ENCODE measurements at regions not wholly inside any gene's neighbourhood (a gene's known extent, or its start where the extent isn't known, plus 50 kb on each side); places are given as distances from the start of the nearest gene placed in this dataset.
"Not testable (repeated sequence)": the region's sequence is repeated elsewhere in the genome, so short reads cannot be mapped to it uniquely, and the experiment has no call there.

DNA sequence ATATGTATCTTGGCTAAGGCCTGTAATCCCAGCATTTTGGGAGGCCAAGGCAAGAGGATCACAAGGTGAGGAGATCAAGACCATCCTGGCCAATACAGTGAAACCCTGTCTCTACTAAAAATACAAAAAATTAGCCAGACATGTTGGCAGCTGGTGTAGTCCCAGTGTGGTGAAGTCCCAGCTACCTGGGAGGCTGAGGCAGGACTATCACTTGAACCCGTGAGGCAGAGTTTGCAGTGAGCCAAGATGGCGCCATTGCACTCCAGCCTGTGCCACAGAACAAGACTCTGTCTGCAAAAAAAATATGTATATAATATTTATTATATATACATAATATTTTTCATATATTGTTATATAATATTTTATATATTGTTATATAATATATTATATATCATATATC, 968.1 kb downstream of the TUBA3C start:
- TF ChIP-seq CTCF (IDR thresholded peaks at IDR 0.05); POLR2AphosphoS5 (IDR thresholded peaks at IDR 0.05; ENCODE audit: low read depth, low read length): not testable (repeated sequence)
